ENCODE measurements at regions not wholly inside any gene's neighbourhood (a gene's known extent, or its start where the extent isn't known, plus 50 kb on each side); places are given as distances from the start of the nearest gene placed in this dataset.

DNA sequence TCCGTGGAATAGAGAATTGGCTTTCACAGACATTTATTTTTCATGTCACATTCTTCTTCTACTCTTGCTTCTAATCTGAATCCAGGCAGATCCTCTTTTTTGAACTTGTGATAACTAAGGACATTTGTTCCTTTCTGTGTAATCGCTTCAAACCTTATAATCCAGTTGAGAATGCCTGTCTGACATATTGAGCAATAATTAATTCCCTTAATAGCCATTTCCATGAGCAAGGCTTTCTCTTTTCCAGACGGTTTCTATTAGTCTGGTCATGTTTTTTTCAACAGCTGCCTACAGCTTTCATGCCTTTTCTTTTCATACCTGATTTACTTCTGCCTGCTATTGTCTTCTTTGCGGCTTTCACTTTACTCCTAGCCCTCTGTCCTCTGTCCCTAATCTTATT lies 163.4 kb downstream of the CYYR1 start:
- TF ChIP-seq, protein P1, sequence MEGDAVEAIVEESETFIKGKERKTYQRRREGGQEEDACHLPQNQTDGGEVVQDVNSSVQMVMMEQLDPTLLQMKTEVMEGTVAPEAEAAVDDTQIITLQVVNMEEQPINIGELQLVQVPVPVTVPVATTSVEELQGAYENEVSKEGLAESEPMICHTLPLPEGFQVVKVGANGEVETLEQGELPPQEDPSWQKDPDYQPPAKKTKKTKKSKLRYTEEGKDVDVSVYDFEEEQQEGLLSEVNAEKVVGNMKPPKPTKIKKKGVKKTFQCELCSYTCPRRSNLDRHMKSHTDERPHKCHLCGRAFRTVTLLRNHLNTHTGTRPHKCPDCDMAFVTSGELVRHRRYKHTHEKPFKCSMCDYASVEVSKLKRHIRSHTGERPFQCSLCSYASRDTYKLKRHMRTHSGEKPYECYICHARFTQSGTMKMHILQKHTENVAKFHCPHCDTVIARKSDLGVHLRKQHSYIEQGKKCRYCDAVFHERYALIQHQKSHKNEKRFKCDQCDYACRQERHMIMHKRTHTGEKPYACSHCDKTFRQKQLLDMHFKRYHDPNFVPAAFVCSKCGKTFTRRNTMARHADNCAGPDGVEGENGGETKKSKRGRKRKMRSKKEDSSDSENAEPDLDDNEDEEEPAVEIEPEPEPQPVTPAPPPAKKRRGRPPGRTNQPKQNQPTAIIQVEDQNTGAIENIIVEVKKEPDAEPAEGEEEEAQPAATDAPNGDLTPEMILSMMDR (IDR thresholded peaks at IDR 0.05; ENCODE audit: low read depth, low read length): no peak
- TF ChIP-seq EZH2phosphoT487 (IDR thresholded peaks at IDR 0.05; ENCODE audit: low read depth): no peak

Measured in OCI-LY3 (cell line).